ENCODE measurements at regions not wholly inside any gene's neighbourhood (a gene's known extent, or its start where the extent isn't known, plus 50 kb on each side); places are given as distances from the start of the nearest gene placed in this dataset.

- H3K9me2 ChIP-seq (replicated peaks; ENCODE audit: control insufficient read depth, low read length): no peaks in the 10 kb centered on the region
- H3K4me3 ChIP-seq (ENCODE audit: low read length): no peak overlapping the region
- H4K20me1 ChIP-seq (ENCODE audit: control insufficient read depth, insufficient read depth, low read depth, low read length): no peaks in the 10 kb centered on the region
- no peaks in the 10 kb centered on the region for H3K36me3 ChIP-seq (ENCODE audit: control insufficient read depth, low read length)
- peaks cover 15% of the 10 kb centered on the region; the same call in 1 of the 2 replicates for H3K9me3 ChIP-seq (ENCODE audit: control insufficient read depth, insufficient read depth, low read length)
- no peak for TF ChIP-seq EZH2phosphoT487 (IDR thresholded peaks at IDR 0.05; ENCODE audit: borderline replicate concordance, low read length)
- TF ChIP-seq CTCF (IDR thresholded peaks at IDR 0.05; ENCODE audit: low read depth, low read length, poor library complexity, severe bottlenecking): no peak
- H3K4me2 ChIP-seq (ENCODE audit: low read length): no peak overlapping the region
- H3K79me2 ChIP-seq (ENCODE audit: control insufficient read depth, low read length): no peaks in the 10 kb centered on the region
- H3K4me1 ChIP-seq (ENCODE audit: control insufficient read depth, low read length): no peaks in the 10 kb centered on the region
- H3F3A ChIP-seq (ENCODE audit: control insufficient read depth, insufficient read depth): no peaks in the 10 kb centered on the region
- no peaks in the 10 kb centered on the region for H3K27me3 ChIP-seq (ENCODE audit: control insufficient read depth, low read length)
- no peak overlapping the region for H3K27ac ChIP-seq (ENCODE audit: low read depth, low read length)
Observed at GRCh38 chr5:116658830-116659229, 84.2 kb upstream of the SEMA6A start.

GRCh38 chr5:116658141-116658540 is 83.5 kb upstream of the SEMA6A start:
- no peaks in the 10 kb centered on the region for H3K27me3 ChIP-seq (ENCODE audit: control insufficient read depth, low read length)
- no peaks in the 10 kb centered on the region for H3K36me3 ChIP-seq (ENCODE audit: control insufficient read depth, low read length)
- no peaks in the 10 kb centered on the region for H3K79me2 ChIP-seq (ENCODE audit: control insufficient read depth, low read length)
- H3K9me3 ChIP-seq (ENCODE audit: control insufficient read depth, insufficient read depth, low read length): peaks cover 15% of the 10 kb centered on the region; the same call in 1 of the 2 replicates
- no peak overlapping the region for H3K4me2 ChIP-seq (ENCODE audit: low read length)
- no peaks in the 10 kb centered on the region for H3K4me1 ChIP-seq (ENCODE audit: control insufficient read depth, low read length)
- no peaks in the 10 kb centered on the region for H4K20me1 ChIP-seq (ENCODE audit: control insufficient read depth, insufficient read depth, low read depth, low read length)
- H3K9me2 ChIP-seq (replicated peaks; ENCODE audit: control insufficient read depth, low read length): no peaks in the 10 kb centered on the region
- H3F3A ChIP-seq (ENCODE audit: control insufficient read depth, insufficient read depth): no peaks in the 10 kb centered on the region
- TF ChIP-seq CTCF (IDR thresholded peaks at IDR 0.05; ENCODE audit: low read depth, low read length, poor library complexity, severe bottlenecking) (no peak), EZH2phosphoT487 (IDR thresholded peaks at IDR 0.05; ENCODE audit: borderline replicate concordance, low read length) (no peak)
- no peak overlapping the region for H3K4me3 ChIP-seq (ENCODE audit: low read length)
- H3K27ac ChIP-seq (ENCODE audit: low read depth, low read length): no peak overlapping the region

GRCh38 chr5:116655431-116655830 is 80.8 kb upstream of the SEMA6A start:
- Histone ChIP-seq H3K4me1 (ENCODE audit: control insufficient read depth, low read length) (no peaks in the 10 kb centered on the region), H3K27ac (ENCODE audit: low read depth, low read length) (no peak overlapping the region), H3K27me3 (ENCODE audit: control insufficient read depth, low read length) (no peaks in the 10 kb centered on the region), H3K9me2 (replicated peaks; ENCODE audit: control insufficient read depth, low read length) (no peaks in the 10 kb centered on the region), H3K4me2 (ENCODE audit: low read length) (no peak overlapping the region), H3K4me3 (ENCODE audit: low read length) (no peak overlapping the region), H3K9me3 (ENCODE audit: control insufficient read depth, insufficient read depth, low read length) (no peaks in the 10 kb centered on the region), H3K79me2 (ENCODE audit: control insufficient read depth, low read length) (no peaks in the 10 kb centered on the region), H3K36me3 (ENCODE audit: control insufficient read depth, low read length) (no peaks in the 10 kb centered on the region), H3F3A (ENCODE audit: control insufficient read depth, insufficient read depth) (no peaks in the 10 kb centered on the region), H4K20me1 (ENCODE audit: control insufficient read depth, insufficient read depth, low read depth, low read length) (no peaks in the 10 kb centered on the region)
- TF ChIP-seq CTCF (IDR thresholded peaks at IDR 0.05; ENCODE audit: low read depth, low read length, poor library complexity, severe bottlenecking) (no peak), EZH2phosphoT487 (IDR thresholded peaks at IDR 0.05; ENCODE audit: borderline replicate concordance, low read length) (no peak)

GRCh38 chr5:116654925-116655324 is 80.3 kb upstream of the SEMA6A start:
- H3K27me3 ChIP-seq (ENCODE audit: control insufficient read depth, low read length): no peaks in the 10 kb centered on the region
- H3K36me3 ChIP-seq (ENCODE audit: control insufficient read depth, low read length): no peaks in the 10 kb centered on the region
- no peaks in the 10 kb centered on the region for H3K9me2 ChIP-seq (replicated peaks; ENCODE audit: control insufficient read depth, low read length)
- no peak overlapping the region for H3K27ac ChIP-seq (ENCODE audit: low read depth, low read length)
- no peak overlapping the region for H3K4me3 ChIP-seq (ENCODE audit: low read length)
- no peaks in the 10 kb centered on the region for H3F3A ChIP-seq (ENCODE audit: control insufficient read depth, insufficient read depth)
- H4K20me1 ChIP-seq (ENCODE audit: control insufficient read depth, insufficient read depth, low read depth, low read length): no peaks in the 10 kb centered on the region
- no peaks in the 10 kb centered on the region for H3K4me1 ChIP-seq (ENCODE audit: control insufficient read depth, low read length)
- no peaks in the 10 kb centered on the region for H3K79me2 ChIP-seq (ENCODE audit: control insufficient read depth, low read length)
- no peak overlapping the region for H3K4me2 ChIP-seq (ENCODE audit: low read length)
- TF ChIP-seq CTCF (IDR thresholded peaks at IDR 0.05; ENCODE audit: low read depth, low read length, poor library complexity, severe bottlenecking) (no peak), EZH2phosphoT487 (IDR thresholded peaks at IDR 0.05; ENCODE audit: borderline replicate concordance, low read length) (no peak)
- no peaks in the 10 kb centered on the region for H3K9me3 ChIP-seq (ENCODE audit: control insufficient read depth, insufficient read depth, low read length)
